ENCODE measurements at regions not wholly inside any gene's neighbourhood (a gene's known extent, or its start where the extent isn't known, plus 50 kb on each side); places are given as distances from the start of the nearest gene placed in this dataset.

DNA sequence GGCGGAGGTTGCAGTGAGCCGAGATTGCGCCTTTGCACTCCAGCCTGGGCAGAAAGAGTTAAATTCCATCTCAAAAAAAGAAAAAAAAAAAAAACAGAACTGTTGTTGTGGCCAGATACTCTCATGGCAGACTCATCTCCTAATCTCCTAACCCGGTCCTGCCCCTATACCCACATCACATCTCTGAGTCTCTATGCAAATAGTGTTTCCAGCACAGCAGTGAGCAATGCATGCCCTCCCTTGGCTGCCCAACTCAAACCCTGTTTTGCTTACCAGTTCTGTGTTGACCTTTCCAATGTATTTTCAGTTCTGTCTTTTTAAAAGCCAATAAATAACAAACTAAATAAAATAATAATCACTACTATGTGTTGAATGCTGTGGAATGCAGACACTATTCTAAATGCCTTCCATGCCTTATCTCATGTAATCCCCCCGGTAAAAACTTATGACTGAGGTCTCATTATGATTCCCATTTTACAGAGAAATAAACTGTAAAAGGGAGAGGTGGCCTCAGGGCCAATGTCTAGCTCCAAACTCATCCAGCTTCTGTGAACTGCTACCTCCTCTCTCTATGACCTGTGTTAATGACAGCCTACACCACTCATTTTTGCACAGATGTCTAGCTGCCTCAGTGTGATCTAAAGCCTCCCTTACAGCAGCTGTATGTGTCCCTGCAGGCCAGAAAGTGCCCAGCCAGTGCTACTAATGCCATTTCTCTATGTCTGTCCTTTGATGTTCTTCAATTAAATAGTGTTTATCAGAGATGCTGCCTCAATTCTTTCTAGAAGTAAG, 289.8 kb downstream of the HS3ST3B1 start:
- Histone ChIP-seq H3K23ac (ENCODE audit: insufficient read length) (no peak overlapping the region), H2BK5ac (ENCODE audit: low read depth, low read length) (no peak overlapping the region), H3K27me3 (replicated peaks in 1 of 4; ENCODE audit: control insufficient read depth in 3 of 4, extremely low read depth in 1 of 4, insufficient read depth in 3 of 4, low read length in 3 of 4) (no peaks in the 10 kb centered on the region), H3K23me2 (ENCODE audit: low read depth, low read length) (no peaks in the 10 kb centered on the region), H2BK12ac (ENCODE audit: low read depth, low read length) (no peak overlapping the region), H2AFZ (ENCODE audit: low read length) (no peak overlapping the region), H3K14ac (ENCODE audit: insufficient read length) (no peak overlapping the region), H4K5ac (ENCODE audit: insufficient read length, low read depth, low read length) (no peak overlapping the region), H3K4me3 (ENCODE audit: extremely low read depth in 1 of 4, insufficient read depth in 2 of 4, low read depth in 3 of 4, low read length in 4 of 4) (no peak overlapping the region), H3K18ac (ENCODE audit: extremely low read depth, low read length) (no peak overlapping the region), H3K9ac (replicated peaks in 1 of 4; ENCODE audit: extremely low read depth in 1 of 4, low read depth in 3 of 4, low read length in 3 of 4) (no peak overlapping the region), H3K4me1 (replicated peaks in 1 of 4; ENCODE audit: control insufficient read depth in 3 of 4, insufficient read depth in 4 of 4, low read length in 3 of 4) (no peaks in the 10 kb centered on the region), H3K79me1 (ENCODE audit: low read depth, low read length) (no peaks in the 10 kb centered on the region), H4K8ac (ENCODE audit: extremely low read depth, insufficient read depth, low read length) (no peak overlapping the region), H2BK20ac (ENCODE audit: low read length) (no peak overlapping the region), H3K4ac (replicated peaks; ENCODE audit: insufficient read length, low read depth, low read length) (no peak overlapping the region), H4K91ac (replicated peaks; ENCODE audit: insufficient read length, low read length) (no peak overlapping the region), H2BK15ac (ENCODE audit: low read length) (no peak overlapping the region), H4K20me1 (replicated peaks in 1 of 2; ENCODE audit: control insufficient read depth in 1 of 2, insufficient read depth in 2 of 2, low read length in 2 of 2) (no peaks in the 10 kb centered on the region), H3K56ac (replicated peaks; ENCODE audit: insufficient read length, low read depth, low read length) (no peak overlapping the region), H2BK120ac (replicated peaks; ENCODE audit: low read depth, low read length) (no peak overlapping the region), H3K27ac (ENCODE audit: low read depth, low read length) (no peak overlapping the region), H3K79me2 (ENCODE audit: control insufficient read depth in 1 of 2, insufficient read depth in 2 of 2, low read length in 2 of 2) (no peaks in the 10 kb centered on the region), H3K36me3 (ENCODE audit: control insufficient read depth in 2 of 4, insufficient read depth in 4 of 4, low read length in 3 of 4) (no peaks in the 10 kb centered on the region), H2AK5ac (ENCODE audit: low read depth, low read length) (no peak overlapping the region), H3K4me2 (ENCODE audit: insufficient read depth in 1 of 2, low read depth in 2 of 2, low read length in 2 of 2) (no peak overlapping the region), H3K9me3 (ENCODE audit: insufficient read depth in 2 of 2, low read depth in 1 of 2, low read length in 1 of 2) (no peaks in the 10 kb centered on the region)
- 98% methylated on average over 5 of the region's 5 CpGs; no CpG with 5 or more reads in 1 of the 2 experiments for WGBS, 2 experiments (ENCODE audit: extremely low coverage in 1 of 2, insufficient coverage in 1 of 2, insufficient read length in 1 of 2, insufficient replicate concordance in 2 of 2, low coverage in 1 of 2, low lambda C conversion rate in 2 of 2, missing lambda C conversion rate in 1 of 2)
- FAIRE-seq (no peak), DNase-seq (ENCODE audit: low read depth in 1 of 2, low spot score in 2 of 2) (no peak)
- POLR2A ChIA-PET (ENCODE audit: partially characterized antibody): no interaction called here
- CTCF ChIA-PET (ENCODE audit: partially characterized antibody): interaction anchor here (0.5 kb wide), 1 partner anchor 650 kb away, joined by 4 read pairs; no protein-coding TSS in a partner anchor
- TF ChIP-seq SAP30 (IDR thresholded peaks at IDR 0.05; ENCODE audit: insufficient read depth, insufficient replicate concordance, low read length) (no peak), KDM1A (IDR thresholded peaks at IDR 0.05; ENCODE audit: borderline replicate concordance, low read length) (no peak), YY1 (IDR thresholded peaks at IDR 0.05; ENCODE audit: low read depth, low read length) (no peak), CHD1 (IDR thresholded peaks at IDR 0.05; ENCODE audit: low read depth, low read length) (no peak), GTF2F1 (IDR thresholded peaks at IDR 0.05; ENCODE audit: borderline replicate concordance, low read depth, low read length) (no peak), RBBP5 (IDR thresholded peaks at IDR 0.05; ENCODE audit: borderline replicate concordance, low read depth, low read length) (no peak), TAF7 (optimal IDR thresholded peaks at IDR 0.05; ENCODE audit: borderline replicate concordance, low read depth, low read length) (no peak)

Measured in H1 (cell line).